Neural cell (in vitro differentiated cells): ENCODE measurements at regions not wholly inside any gene's neighbourhood (a gene's known extent, or its start where the extent isn't known, plus 50 kb on each side); places are given as distances from the start of the nearest gene placed in this dataset.

Source experiments
- H2AFZ ChIP-seq: fragments of 200-600, 300-800 bp; sonication (generic), shearing (Covaris generic); 2 replicates; pipeline ENCODE4 v1.6.0; 2014; ENCODE audit warnings: low read depth, mild to moderate bottlenecking, antibody characterized with exemption, low read length, moderate library complexity
- H3F3A ChIP-seq: fragments of 200-600 bp; shearing (Covaris generic); 2 replicates; pipeline ENCODE4 v1.6.1; 2016; ENCODE audit warnings: mild to moderate bottlenecking, moderate library complexity, mixed read lengths, antibody characterized with exemption, low read length; ENCODE audit not compliant: insufficient read depth, poor library complexity, severe bottlenecking
- H3K27ac ChIP-seq: fragments of 200-600, 300-800 bp; sonication (generic), shearing (Covaris generic); 2 replicates; pipeline ENCODE4 v1.5.1; 2014; ENCODE audit warnings: mild to moderate bottlenecking, low read length, moderate library complexity
- H3K27me3 ChIP-seq: fragments of 300-800, 200-600 bp; sonication (generic), shearing (Covaris generic); 2 replicates; pipeline ENCODE4 v1.6.0; 2014; ENCODE audit warnings: mild to moderate bottlenecking, low read depth, low read length, moderate library complexity; ENCODE audit not compliant: insufficient read depth
- H3K36me3 ChIP-seq: fragments of 300-800, 200-600 bp; sonication (generic), shearing (Covaris generic); 2 replicates; pipeline ENCODE4 v1.5.1; 2014; ENCODE audit warnings: mild to moderate bottlenecking, antibody characterized with exemption, low read length, moderate library complexity; ENCODE audit not compliant: insufficient read depth
- H3K4me2 ChIP-seq: fragments of 300-800, 200-600 bp; sonication (generic), shearing (Covaris generic); 2 replicates; pipeline ENCODE4 v1.6.0; 2014; ENCODE audit warnings: mild to moderate bottlenecking, low read length
- H3K4me3 ChIP-seq: fragments of 300-800, 200-600 bp; sonication (generic), shearing (Covaris generic); 2 replicates; pipeline ENCODE4 v1.5.1; 2014; ENCODE audit warnings: mild to moderate bottlenecking, low read length, moderate library complexity
- H3K79me2 ChIP-seq: fragments of 200-600 bp; shearing (Covaris generic); replicated peaks from 2 replicates; pipeline ENCODE4 v1.6.0; 2014; ENCODE audit warnings: mild to moderate bottlenecking, low read length, moderate library complexity; ENCODE audit not compliant: insufficient read depth
- H3K9ac ChIP-seq: fragments of 300-800, 200-600 bp; sonication (generic), shearing (Covaris generic); 2 replicates; pipeline ENCODE4 v1.6.1; 2016; ENCODE audit warnings: mild to moderate bottlenecking, low read length, mixed read lengths
- H3K9me2 ChIP-seq: fragments of 200-600 bp; shearing (Covaris generic); 2 replicates; pipeline ENCODE4 v1.6.1; 2016; ENCODE audit warnings: mild to moderate bottlenecking, low read length, mixed read lengths; ENCODE audit not compliant: insufficient read depth
- H3K9me3 ChIP-seq: fragments of 200-600, 300-800 bp; sonication (generic), shearing (Covaris generic); 2 replicates; pipeline ENCODE4 v1.6.1; 2016; ENCODE audit warnings: mild to moderate bottlenecking, mixed run types, low read length, moderate library complexity, mixed read lengths
- H4K20me1 ChIP-seq: fragments of 200-600 bp; shearing (Covaris generic); 2 replicates; pipeline ENCODE4 v1.6.1; 2016; ENCODE audit warnings: mild to moderate bottlenecking, mixed run types; ENCODE audit not compliant: insufficient read depth
- EP300 ChIP-seq: fragments of 450-650 bp; conservative IDR thresholded peaks from 2 replicates; pipeline ENCODE4 v1.6.1; 2014; ENCODE audit warnings: antibody characterized with exemption, mild to moderate bottlenecking, moderate library complexity; ENCODE audit not compliant: poor library complexity, severe bottlenecking
- MXI1 ChIP-seq: fragments of 450-650 bp; conservative IDR thresholded peaks from 2 replicates; pipeline ENCODE4 v1.6.1; 2014; ENCODE audit warnings: antibody characterized with exemption, mild to moderate bottlenecking; ENCODE audit not compliant: poor library complexity, severe bottlenecking
- POLR2AphosphoS5 ChIP-seq: IDR thresholded peaks from 2 replicates; pipeline ENCODE4 v1.6.1; 2012
- REST ChIP-seq: IDR thresholded peaks from 2 replicates; pipeline ENCODE4 v1.6.1; 2012; ENCODE audit warnings: borderline replicate concordance
- SMC3 ChIP-seq: fragments of 450-650 bp; conservative IDR thresholded peaks from 2 replicates; pipeline ENCODE4 v1.6.1; 2014; ENCODE audit warnings: antibody characterized with exemption, mild to moderate bottlenecking, moderate library complexity; ENCODE audit not compliant: poor library complexity
- TAF1 ChIP-seq: IDR thresholded peaks from 2 replicates; pipeline ENCODE4 v1.6.1; 2012; ENCODE audit warnings: low read depth
- TF ChIP-seq, protein P1 (sequence below): fragments of 450-650 bp; IDR thresholded peaks from 2 replicates; pipeline ENCODE4 v1.5.1; 2014; ENCODE audit warnings: antibody characterized with exemption, mild to moderate bottlenecking, moderate library complexity; ENCODE audit not compliant: poor library complexity, severe bottlenecking

GRCh38 chrX:125204681-125205132, 115.0 kb upstream of the TEX13C start:
- TF ChIP-seq MXI1 (peak; percentile 3), SMC3 (no peak), TAF1 (no peak), POLR2AphosphoS5 (no peak)
- TF ChIP-seq, protein P1, sequence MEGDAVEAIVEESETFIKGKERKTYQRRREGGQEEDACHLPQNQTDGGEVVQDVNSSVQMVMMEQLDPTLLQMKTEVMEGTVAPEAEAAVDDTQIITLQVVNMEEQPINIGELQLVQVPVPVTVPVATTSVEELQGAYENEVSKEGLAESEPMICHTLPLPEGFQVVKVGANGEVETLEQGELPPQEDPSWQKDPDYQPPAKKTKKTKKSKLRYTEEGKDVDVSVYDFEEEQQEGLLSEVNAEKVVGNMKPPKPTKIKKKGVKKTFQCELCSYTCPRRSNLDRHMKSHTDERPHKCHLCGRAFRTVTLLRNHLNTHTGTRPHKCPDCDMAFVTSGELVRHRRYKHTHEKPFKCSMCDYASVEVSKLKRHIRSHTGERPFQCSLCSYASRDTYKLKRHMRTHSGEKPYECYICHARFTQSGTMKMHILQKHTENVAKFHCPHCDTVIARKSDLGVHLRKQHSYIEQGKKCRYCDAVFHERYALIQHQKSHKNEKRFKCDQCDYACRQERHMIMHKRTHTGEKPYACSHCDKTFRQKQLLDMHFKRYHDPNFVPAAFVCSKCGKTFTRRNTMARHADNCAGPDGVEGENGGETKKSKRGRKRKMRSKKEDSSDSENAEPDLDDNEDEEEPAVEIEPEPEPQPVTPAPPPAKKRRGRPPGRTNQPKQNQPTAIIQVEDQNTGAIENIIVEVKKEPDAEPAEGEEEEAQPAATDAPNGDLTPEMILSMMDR = no peak
- Histone ChIP-seq H3K79me2 (no peaks in the 10 kb centered on the region), H3K9me2 (no peaks in the 10 kb centered on the region), H3K9me3 (no peaks in the 10 kb centered on the region), H3F3A (no peaks in the 10 kb centered on the region), H3K9ac (peak overlapping the region; percentile 68), H2AFZ (no peak overlapping the region), H4K20me1 (no peaks in the 10 kb centered on the region), H3K27ac (peak overlapping the region; percentile 84), H3K27me3 (peaks cover 30% of the 10 kb centered on the region), H3K36me3 (no peaks in the 10 kb centered on the region), H3K4me2 (peak overlapping the region; percentile 39), H3K4me3 (peak overlapping the region; percentile 84)

DNA sequence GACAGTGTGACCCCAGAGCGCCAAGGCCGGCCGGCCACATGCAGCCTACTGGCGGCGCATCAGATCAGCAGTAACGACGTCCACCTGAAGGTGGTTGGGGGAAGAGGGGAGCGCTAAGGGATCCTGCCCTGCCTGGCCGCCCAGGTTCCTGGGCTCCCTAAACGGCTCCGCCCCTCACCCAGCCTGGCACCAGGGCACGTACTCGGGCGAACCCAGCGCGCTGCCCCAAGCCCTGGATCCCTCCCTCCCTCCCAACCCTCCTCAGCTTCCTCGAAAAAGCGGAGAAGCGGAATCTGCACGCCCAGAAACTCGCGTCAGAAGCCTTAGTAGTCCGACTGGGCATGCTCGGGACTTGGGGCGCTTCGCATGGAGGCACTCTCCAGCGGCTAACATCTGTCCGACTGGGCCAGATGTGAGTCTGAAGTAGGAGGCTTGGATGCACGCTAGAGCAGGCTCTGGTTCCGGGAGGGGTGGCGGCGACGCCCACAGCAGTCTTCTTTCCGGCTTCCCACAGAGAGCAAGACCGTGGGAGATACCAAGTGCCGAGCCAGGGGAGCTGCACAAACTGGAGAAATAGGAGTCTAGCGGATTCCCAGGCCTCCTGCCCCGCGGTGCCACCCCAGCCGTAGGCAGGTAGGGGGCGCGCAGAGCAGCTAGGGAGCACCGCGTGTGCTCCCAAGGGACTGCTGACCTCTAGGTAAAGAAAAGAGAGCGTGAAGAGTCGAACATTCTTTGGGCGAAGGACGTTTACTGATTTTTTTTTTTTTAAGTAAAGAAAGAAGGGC, 114.3 kb upstream of the TEX13C start:
- H3K9ac ChIP-seq = peak overlapping the region; percentile 68

DNA sequence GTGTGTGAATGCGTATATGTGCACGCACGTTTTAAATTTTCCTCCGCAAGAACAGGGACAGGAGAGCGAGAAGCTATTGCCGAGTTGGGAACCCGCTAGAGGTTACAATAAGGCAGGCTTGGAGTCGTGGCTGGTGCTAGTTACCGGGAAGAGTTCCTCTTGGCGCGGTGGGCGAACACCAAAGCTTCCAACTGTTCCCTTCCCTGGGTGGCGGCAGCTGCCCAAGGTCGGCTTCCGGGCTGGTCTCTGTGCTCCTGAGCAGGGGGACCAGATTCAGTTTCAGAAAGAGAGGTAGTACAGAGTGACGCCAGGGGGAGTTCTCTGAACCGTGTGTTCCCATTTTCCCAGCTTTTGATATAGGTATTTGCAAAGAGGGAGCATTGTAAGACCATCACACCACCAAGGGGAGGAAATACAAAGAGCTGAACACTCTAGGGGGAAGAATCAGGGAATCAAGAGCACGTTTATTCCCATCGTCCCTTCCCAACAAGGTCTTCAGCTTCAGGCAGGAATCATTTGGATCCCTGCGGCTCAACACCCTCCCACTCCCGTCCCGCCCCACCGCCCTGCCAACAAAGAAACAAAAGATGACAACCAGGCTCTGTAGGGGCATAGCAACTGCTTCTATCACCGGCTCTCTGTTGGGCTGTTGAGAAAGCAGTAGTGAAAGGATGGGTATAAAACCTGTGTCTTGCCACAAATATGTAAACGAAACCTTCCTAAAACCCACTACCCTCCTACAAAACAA, 113.6 kb upstream of the TEX13C start:
- peaks cover 23% of the 10 kb centered on the region for H3K27me3 ChIP-seq
- peak overlapping the region; percentile 84 for H3K4me3 ChIP-seq
- peak overlapping the region; percentile 84 for H3K27ac ChIP-seq
- no peaks in the 10 kb centered on the region for H3K9me2 ChIP-seq
- H4K20me1 ChIP-seq = no peaks in the 10 kb centered on the region
- peak overlapping the region; percentile 21 for H2AFZ ChIP-seq
- peak overlapping the region; percentile 68 for H3K9ac ChIP-seq
- no peaks in the 10 kb centered on the region for H3K79me2 ChIP-seq
- no peaks in the 10 kb centered on the region for H3K36me3 ChIP-seq
- no peaks in the 10 kb centered on the region for H3F3A ChIP-seq
- peak overlapping the region; percentile 70 for H3K4me2 ChIP-seq
- H3K9me3 ChIP-seq = no peaks in the 10 kb centered on the region
- TF ChIP-seq TAF1 = no peak
- peak; percentile 85 for TF ChIP-seq REST
- TF ChIP-seq, protein P1 = peak; percentile 40
- TF ChIP-seq EP300 = no peak
- TF ChIP-seq SMC3 = peak; percentile 63
- no peak for TF ChIP-seq MXI1
- peak; percentile 20 for TF ChIP-seq POLR2AphosphoS5

More for the DNA sequence above, 114.3 kb upstream of the TEX13C start:
- no peaks in the 10 kb centered on the region for H3F3A ChIP-seq
- peaks cover 28% of the 10 kb centered on the region for H3K27me3 ChIP-seq
- TF ChIP-seq, protein P1 = peak; percentile 66
- TF ChIP-seq POLR2AphosphoS5 (peak; percentile 48), MXI1 (no peak)
- H3K9me3 ChIP-seq = no peaks in the 10 kb centered on the region
- no peaks in the 10 kb centered on the region for H3K36me3 ChIP-seq
- peak overlapping the region; percentile 84 for H3K4me3 ChIP-seq
- no peaks in the 10 kb centered on the region for H3K9me2 ChIP-seq
- peak overlapping the region; percentile 84 for H3K27ac ChIP-seq
- H4K20me1 ChIP-seq = no peaks in the 10 kb centered on the region
- no peak overlapping the region for H3K4me2 ChIP-seq
- no peak overlapping the region for H2AFZ ChIP-seq
- H3K79me2 ChIP-seq = no peaks in the 10 kb centered on the region
